ENCODE measurements at regions not wholly inside any gene's neighbourhood (a gene's known extent, or its start where the extent isn't known, plus 50 kb on each side); places are given as distances from the start of the nearest gene placed in this dataset.

- Histone ChIP-seq H3K4me1 (ENCODE audit: insufficient read depth, low read length) (no peaks in the 10 kb centered on the region), H3K4me3 (ENCODE audit: low read length) (no peak overlapping the region), H3K36me3 (ENCODE audit: insufficient read depth, low read length) (no peaks in the 10 kb centered on the region), H3K27me3 (ENCODE audit: control insufficient read depth in 1 of 2, insufficient read depth in 2 of 2, low read length in 2 of 2) (no peaks in the 10 kb centered on the region), H3K9me3 (ENCODE audit: control insufficient read depth in 1 of 2, insufficient read depth in 1 of 2, low read length in 2 of 2) (no peaks in the 10 kb centered on the region), H3K27ac (ENCODE audit: low read depth in 1 of 2, low read length in 2 of 2) (no peak overlapping the region)
- Mint-ChIP-seq H3K27me3 (no peaks in the 10 kb centered on the region), H3K27ac (no peak overlapping the region), H3K36me3 (ENCODE audit: low read depth) (no peaks in the 10 kb centered on the region), H3K9me3 (no peaks in the 10 kb centered on the region), H3K4me1 (ENCODE audit: low read depth) (no peaks in the 10 kb centered on the region), H3K4me3 (no peak overlapping the region)
- no peak for TF ChIP-seq CTCF (IDR thresholded peaks at IDR 0.05)
- intact Hi-C loops (cut with DNase I, micrococcal nuclease), result loop anchor here (5.0 to 10.0 kb wide), 3 partner anchors 243 to 410 kb away; no protein-coding TSS in a partner anchor
- CTCF ChIA-PET, result no interaction called here
- no peak for ATAC-seq (ENCODE audit: poor library complexity)
- POLR2A ChIA-PET, result no interaction called here
- DNase-seq, result peak in 2 of 14 experiments; percentile 41 to 49
Observed at GRCh38 chr22:22714600-22715335, 70.4 kb downstream of the GGTLC2 start.

- Mint-ChIP-seq H3K36me3 (ENCODE audit: low read depth) (no peaks in the 10 kb centered on the region), H3K27me3 (no peaks in the 10 kb centered on the region), H3K4me3 (no peak overlapping the region), H3K27ac (no peak overlapping the region), H3K4me1 (ENCODE audit: low read depth) (peaks cover 7% of the 10 kb centered on the region), H3K9me3 (no peaks in the 10 kb centered on the region)
- no peaks in the 10 kb centered on the region for H3K36me3 ChIP-seq (ENCODE audit: insufficient read depth, low read length)
- ATAC-seq (ENCODE audit: poor library complexity) (no peak), DNase-seq (no peak)
- CTCF ChIA-PET, result no interaction called here
- H3K27ac ChIP-seq (ENCODE audit: low read depth in 1 of 2, low read length in 2 of 2), result no peak overlapping the region
- no peaks in the 10 kb centered on the region for H3K27me3 ChIP-seq (ENCODE audit: control insufficient read depth in 1 of 2, insufficient read depth in 2 of 2, low read length in 2 of 2)
- no peak overlapping the region for H3K4me3 ChIP-seq (ENCODE audit: low read length)
- H3K9me3 ChIP-seq (ENCODE audit: control insufficient read depth in 1 of 2, insufficient read depth in 1 of 2, low read length in 2 of 2), result no peaks in the 10 kb centered on the region
- H3K4me1 ChIP-seq (ENCODE audit: insufficient read depth, low read length), result peaks cover 12% of the 10 kb centered on the region
- no peak for TF ChIP-seq CTCF (IDR thresholded peaks at IDR 0.05)
- intact Hi-C loops (cut with DNase I, micrococcal nuclease), result loop anchor here in 1 of 2 experiments (10.0 kb wide), 2 partner anchors 251 to 409 kb away; no protein-coding TSS in a partner anchor
- POLR2A ChIA-PET, result no interaction called here
Observed at GRCh38 chr22:22716136-22716665, 71.8 kb downstream of the GGTLC2 start.

GRCh38 chr22:22717664-22718063 is 73.2 kb downstream of the GGTLC2 start:
- H3K27me3 Mint-ChIP-seq, result no peaks in the 10 kb centered on the region
- DNase-seq (no peak), ATAC-seq (ENCODE audit: poor library complexity) (no peak)
- H3K36me3 Mint-ChIP-seq (ENCODE audit: low read depth), result no peaks in the 10 kb centered on the region
- no peaks in the 10 kb centered on the region for H3K36me3 ChIP-seq (ENCODE audit: insufficient read depth, low read length)
- ChIA-PET CTCF (no interaction called here), POLR2A (no interaction called here)
- no peak overlapping the region for H3K4me3 Mint-ChIP-seq
- no peak overlapping the region for H3K27ac ChIP-seq (ENCODE audit: low read depth in 1 of 2, low read length in 2 of 2)
- no peaks in the 10 kb centered on the region for H3K9me3 ChIP-seq (ENCODE audit: control insufficient read depth in 1 of 2, insufficient read depth in 1 of 2, low read length in 2 of 2)
- intact Hi-C loops (cut with DNase I, micrococcal nuclease), result loop anchor here in 1 of 2 experiments (10.0 kb wide), 2 partner anchors 253 to 407 kb away; no protein-coding TSS in a partner anchor
- H3K4me3 ChIP-seq (ENCODE audit: low read length), result no peak overlapping the region
- no peaks in the 10 kb centered on the region for H3K9me3 Mint-ChIP-seq
- no peak overlapping the region for H3K27ac Mint-ChIP-seq
- H3K4me1 ChIP-seq (ENCODE audit: insufficient read depth, low read length), result peaks cover 21% of the 10 kb centered on the region
- no peak for TF ChIP-seq CTCF (IDR thresholded peaks at IDR 0.05)
- H3K4me1 Mint-ChIP-seq (ENCODE audit: low read depth), result peaks cover 17% of the 10 kb centered on the region
- H3K27me3 ChIP-seq (ENCODE audit: control insufficient read depth in 1 of 2, insufficient read depth in 2 of 2, low read length in 2 of 2), result no peaks in the 10 kb centered on the region
